ENCODE measurements at regions not wholly inside any gene's neighbourhood (a gene's known extent, or its start where the extent isn't known, plus 50 kb on each side); places are given as distances from the start of the nearest gene placed in this dataset.

- no peak for TF ChIP-seq CBX3 (IDR thresholded peaks at IDR 0.05; ENCODE audit: low read depth)
- TF ChIP-seq MAX (IDR thresholded peaks at IDR 0.05) = no peak
- no peak for TF ChIP-seq ZNF274 (IDR thresholded peaks at IDR 0.05; ENCODE audit: low read depth, low read length)
- no peak for TF ChIP-seq POLR2AphosphoS5 (IDR thresholded peaks at IDR 0.05; ENCODE audit: low read depth, low read length)
- TF ChIP-seq EZH2phosphoT487 (IDR thresholded peaks at IDR 0.05; ENCODE audit: borderline replicate concordance) = no peak
- TF ChIP-seq YY1 (IDR thresholded peaks at IDR 0.05; ENCODE audit: extremely low read depth, insufficient replicate concordance, low read depth, low read length) = no peak
- TF ChIP-seq EGR1 (IDR thresholded peaks at IDR 0.05; ENCODE audit: low read depth) = no peak
- no peak for TF ChIP-seq FOSL1 (IDR thresholded peaks at IDR 0.05; ENCODE audit: low read depth)
- TF ChIP-seq CEBPB (IDR thresholded peaks at IDR 0.05; ENCODE audit: low read depth) = no peak
- Histone ChIP-seq H3K27me3 (ENCODE audit: insufficient read depth, low read length) (no peaks in the 10 kb centered on the region), H3K4me2 (ENCODE audit: low read length) (no peak overlapping the region), H3K9me2 (ENCODE audit: insufficient read depth) (no peaks in the 10 kb centered on the region), H4K20me1 (ENCODE audit: insufficient read depth) (no peaks in the 10 kb centered on the region), H3K36me3 (ENCODE audit: control insufficient read depth in 1 of 2, insufficient read depth in 2 of 2, low read length in 2 of 2) (no peaks in the 10 kb centered on the region), H3K27ac (ENCODE audit: low read depth, low read length) (no peak overlapping the region), H3K79me2 (ENCODE audit: insufficient read depth, low read length) (no peaks in the 10 kb centered on the region), H3K9ac (ENCODE audit: low read length) (no peak overlapping the region), H3K9me3 (ENCODE audit: control insufficient read depth in 1 of 2, insufficient read depth in 1 of 2, low read depth in 1 of 2, low read length in 2 of 2) (no peaks in the 10 kb centered on the region; a peak in 1 of 4 replicates), H3K4me1 (ENCODE audit: control insufficient read depth in 1 of 2, insufficient read depth in 2 of 2, low read length in 2 of 2) (0 out of 4 replicates have a peak, but pooled peaks cover 0 to 4% of the 10 kb centered on the region in 2 experiments), H3K4me3 (replicated peaks in 1 of 2; ENCODE audit: low read depth in 1 of 2, low read length in 2 of 2) (no peak overlapping the region), H2AFZ (ENCODE audit: low read depth, low read length, poor library complexity, severe bottlenecking) (no peak overlapping the region)
- BruUV-seq (replicated peaks) = no TSS peak
- ATAC-seq = no peak
- intact Hi-C loops (cut with micrococcal nuclease) = no loop called here
- DNase-seq (ENCODE audit: low read depth, low spot score) = no peak
- ChIA-PET RAD21 (ENCODE audit: low non-redundant PET in 1 of 2, low total read pairs in 2 of 2, uncharacterized antibody in 2 of 2, unreplicated experiment in 2 of 2) (no interaction called here), CTCF (no interaction called here), POLR2A (no interaction called here)
These were observed 140.0 kb upstream of the PRICKLE1 start for GRCh38 chr12:42729535-42729900.

GRCh38 chr12:42728770-42729534, 139.4 kb upstream of the PRICKLE1 start:
- no peaks in the 10 kb centered on the region for H3K9me2 ChIP-seq (ENCODE audit: insufficient read depth)
- no peaks in the 10 kb centered on the region; a peak in 1 of 4 replicates for H3K9me3 ChIP-seq (ENCODE audit: control insufficient read depth in 1 of 2, insufficient read depth in 1 of 2, low read depth in 1 of 2, low read length in 2 of 2)
- H3K9ac ChIP-seq (ENCODE audit: low read length) = no peak overlapping the region
- intact Hi-C loops (cut with micrococcal nuclease) = no loop called here
- ATAC-seq (no peak), DNase-seq (ENCODE audit: low read depth, low spot score) (no peak)
- H3K4me2 ChIP-seq (ENCODE audit: low read length) = no peak overlapping the region
- ChIA-PET POLR2A (no interaction called here), RAD21 (ENCODE audit: low non-redundant PET in 1 of 2, low total read pairs in 2 of 2, uncharacterized antibody in 2 of 2, unreplicated experiment in 2 of 2) (no interaction called here), CTCF (no interaction called here)
- no peaks in the 10 kb centered on the region for H3K36me3 ChIP-seq (ENCODE audit: control insufficient read depth in 1 of 2, insufficient read depth in 2 of 2, low read length in 2 of 2)
- no peak overlapping the region for H3K4me3 ChIP-seq (replicated peaks in 1 of 2; ENCODE audit: low read depth in 1 of 2, low read length in 2 of 2)
- no peak overlapping the region for H3K27ac ChIP-seq (ENCODE audit: low read depth, low read length)
- BruUV-seq (replicated peaks) = no TSS peak
- TF ChIP-seq EZH2phosphoT487 (IDR thresholded peaks at IDR 0.05; ENCODE audit: borderline replicate concordance) = no peak
- TF ChIP-seq SP1 (IDR thresholded peaks at IDR 0.05; ENCODE audit: low read depth) = no peak
- no peaks in the 10 kb centered on the region for H3K79me2 ChIP-seq (ENCODE audit: insufficient read depth, low read length)
- H2AFZ ChIP-seq (ENCODE audit: low read depth, low read length, poor library complexity, severe bottlenecking) = no peak overlapping the region
- no peaks in the 10 kb centered on the region for H4K20me1 ChIP-seq (ENCODE audit: insufficient read depth)
- H3K27me3 ChIP-seq (ENCODE audit: insufficient read depth, low read length) = no peaks in the 10 kb centered on the region
- 0 out of 4 replicates have a peak, but pooled peaks cover 0 to 4% of the 10 kb centered on the region in 2 experiments for H3K4me1 ChIP-seq (ENCODE audit: control insufficient read depth in 1 of 2, insufficient read depth in 2 of 2, low read length in 2 of 2)
